Endothelial cell of umbilical vein (primary cell): ENCODE measurements at regions not wholly inside any gene's neighbourhood (a gene's known extent, or its start where the extent isn't known, plus 50 kb on each side); places are given as distances from the start of the nearest gene placed in this dataset.

ENCODE experiments used
- BruUV-seq: library from RNA; stranded (reverse); fragments of 400-500 nt; replicated peaks from 2 replicates; lab custom pipeline; 2021; lab: Mats Ljungman, UMichigan
- CTCF ChIA-PET: fragments of 300-600, 350-600 bp; sonication (Branson Sonifier 250); formaldehyde crosslinking; loops from one replicate; lab custom pipeline; 2021; ENCODE audit warnings: antibody characterized with exemption, inconsistent platforms; lab: Charles Lee
- POLR2A ChIA-PET: fragments of 300-600, 350-600 bp; sonication (Branson Sonifier 250); formaldehyde crosslinking; loops from one replicate; lab custom pipeline; 2021; ENCODE audit warnings: antibody characterized with exemption, inconsistent platforms; lab: Charles Lee
- DNase-seq: peaks from one replicate; pipeline ENCODE4 v3.0.0-alpha.2; 2011; ENCODE audit warnings: low read depth, low spot score
- FAIRE-seq: peaks from 2 replicates; lab custom pipeline; 2011; peaks lifted over from hg19 to GRCh38; lab: Jason Lieb, UNC
- H2AFZ ChIP-seq: 2 replicates; pipeline ENCODE4 v1.6.0; 2012; ENCODE audit warnings: low read depth, low read length, control low read depth, inconsistent platforms
- H3K27ac ChIP-seq: 2 replicates; pipeline ENCODE4 v1.5.1; 2011; ENCODE audit warnings: low read depth, mild to moderate bottlenecking, control low read depth, low read length, moderate library complexity; ENCODE audit not compliant: insufficient read depth
- H3K27me3 ChIP-seq, 2 experiments: 2 replicates each; pipeline versions ENCODE4 v1.6.0 to v1.6.1; 2011; ENCODE audit warnings: low read length in 2 of 2, mixed read lengths in 1 of 2; ENCODE audit not compliant: control insufficient read depth in 2 of 2, insufficient read depth in 2 of 2
- H3K36me3 ChIP-seq, 2 experiments: 2 replicates in 1 of 2; 3 replicates in 1 of 2; pipeline ENCODE4 v1.5.1; 2011; ENCODE audit warnings: low read length in 2 of 2, mild to moderate bottlenecking in 1 of 2, moderate library complexity in 1 of 2; ENCODE audit not compliant: control insufficient read depth in 2 of 2, insufficient read depth in 2 of 2; ENCODE audit errors: extremely low read depth in 1 of 2
- H3K4me1 ChIP-seq: 3 replicates; pipeline ENCODE4 v1.5.1; 2011; ENCODE audit warnings: mild to moderate bottlenecking, low read length; ENCODE audit not compliant: control insufficient read depth, insufficient read depth; ENCODE audit errors: extremely low read depth
- H3K4me2 ChIP-seq: 2 replicates; pipeline ENCODE4 v1.6.1; 2011; ENCODE audit warnings: low read length, control low read depth, mixed read lengths; ENCODE audit not compliant: insufficient read depth
- H3K4me3 ChIP-seq, 3 experiments: fragments of 200-600 bp in 1 of 3; sonication (generic), shearing (Covaris generic) in 1 of 3; replicated peaks in 1 of 3; 2 replicates each; pipeline ENCODE4 v1.5.1; 2011 to 2016; ENCODE audit warnings: control low read depth in 3 of 3, low read length in 3 of 3, mild to moderate bottlenecking in 2 of 3, inconsistent platforms in 1 of 3, low read depth in 1 of 3, moderate library complexity in 1 of 3; ENCODE audit not compliant: insufficient read depth in 1 of 3
- H3K79me2 ChIP-seq: 2 replicates; pipeline ENCODE4 v1.6.0; 2012; ENCODE audit warnings: low read length, inconsistent platforms; ENCODE audit not compliant: control insufficient read depth, insufficient read depth
- H3K9ac ChIP-seq: replicated peaks from 2 replicates; pipeline ENCODE3; 2011; ENCODE audit warnings: low read length, control low read depth; ENCODE audit not compliant: insufficient read depth; ENCODE audit errors: extremely low read depth
- H3K9me1 ChIP-seq: replicated peaks from 3 replicates; pipeline ENCODE4 v1.6.0; 2011; ENCODE audit warnings: mild to moderate bottlenecking, low read length; ENCODE audit not compliant: control insufficient read depth, insufficient read depth; ENCODE audit errors: extremely low read depth
- H3K9me3 ChIP-seq: replicated peaks from 2 replicates; pipeline ENCODE4 v1.5.1; 2012; ENCODE audit warnings: low read length, inconsistent platforms; ENCODE audit not compliant: control insufficient read depth, insufficient read depth
- H4K20me1 ChIP-seq: replicated peaks from 2 replicates; pipeline ENCODE3; 2011; ENCODE audit warnings: mild to moderate bottlenecking, low read length; ENCODE audit not compliant: control insufficient read depth, insufficient read depth; ENCODE audit errors: extremely low read depth
- EZH2 ChIP-seq: IDR thresholded peaks from 2 replicates; pipeline ENCODE4 v1.6.1; 2012; ENCODE audit warnings: borderline replicate concordance, low read depth, mild to moderate bottlenecking, moderate library complexity, low read length, inconsistent platforms; ENCODE audit not compliant: severe bottlenecking
- FOS ChIP-seq: IDR thresholded peaks from 2 replicates; pipeline ENCODE4 v1.6.1; 2011; ENCODE audit warnings: mild to moderate bottlenecking, low read length, moderate library complexity, borderline replicate concordance; ENCODE audit not compliant: insufficient read depth
- GATA2 ChIP-seq: IDR thresholded peaks from 2 replicates; pipeline ENCODE4 v1.7.0; 2011; ENCODE audit warnings: low read depth, mild to moderate bottlenecking, moderate library complexity, mixed read lengths, low read length; ENCODE audit not compliant: insufficient read length, insufficient read depth
- JUN ChIP-seq: IDR thresholded peaks from 2 replicates; pipeline ENCODE4 v1.6.1; 2011; ENCODE audit warnings: borderline replicate concordance, low read depth; ENCODE audit not compliant: insufficient read length, insufficient read depth
- MYC ChIP-seq: IDR thresholded peaks from one replicate; pipeline ENCODE4 v1.6.1; 2011; ENCODE audit warnings: mild to moderate bottlenecking, low read depth, low read length
- POLR2A ChIP-seq: IDR thresholded peaks from 2 replicates; pipeline ENCODE4 v1.6.1; 2012; ENCODE audit warnings: low read depth, mild to moderate bottlenecking, control low read depth, low read length
- POLR2AphosphoS5 ChIP-seq: IDR thresholded peaks from 2 replicates; pipeline ENCODE4 v1.6.1; 2012; ENCODE audit warnings: low read depth, mild to moderate bottlenecking, control low read depth, low read length, moderate library complexity; ENCODE audit not compliant: insufficient read depth
- dilution Hi-C: fragments of 300-500 bp; cut with MboI; formaldehyde crosslinking; loops from one replicate; pipeline ENCODE4 v1.15.0; 2019; ENCODE audit warnings: low sequenced_read_pairs; ENCODE audit not compliant: extremely low pct_ligation_motif_present
- intact Hi-C: fragments of 100-400 bp; cut with micrococcal nuclease; formaldehyde crosslinking; loops from one replicate; pipeline ENCODE4 v1.10.0; 2022
- TF ChIP-seq, protein P1 (sequence below): IDR thresholded peaks from 2 replicates; pipeline ENCODE4 v1.6.1; 2011; ENCODE audit not compliant: insufficient read depth, insufficient read length
- TF ChIP-seq, protein P2 (sequence below), 2 donors: IDR thresholded peaks; 1 replicate in 1 of 2; 2 replicates in 1 of 2; pipeline ENCODE4 v1.5.1; 2011; ENCODE audit warnings: low read length in 2 of 2, mild to moderate bottlenecking in 2 of 2, moderate library complexity in 2 of 2, control low read depth in 1 of 2, inconsistent platforms in 1 of 2, low read depth in 1 of 2; ENCODE audit not compliant: insufficient read depth in 1 of 2; ENCODE audit errors: extremely low read depth in 1 of 2

- H3K9me1 ChIP-seq, result no peaks in the 10 kb centered on the region
- no peak overlapping the region for H3K4me2 ChIP-seq
- no peaks in the 10 kb centered on the region for H3K36me3 ChIP-seq
- TF ChIP-seq EZH2, result no peak
- TF ChIP-seq FOS, result no peak
- TF ChIP-seq, protein P1, sequence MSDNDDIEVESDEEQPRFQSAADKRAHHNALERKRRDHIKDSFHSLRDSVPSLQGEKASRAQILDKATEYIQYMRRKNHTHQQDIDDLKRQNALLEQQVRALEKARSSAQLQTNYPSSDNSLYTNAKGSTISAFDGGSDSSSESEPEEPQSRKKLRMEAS, result no peak
- no peak for TF ChIP-seq MYC
- TF ChIP-seq POLR2A, result no peak
- no peak for TF ChIP-seq GATA2
- no TSS peak for BruUV-seq
- H3K9ac ChIP-seq, result no peak overlapping the region
- FAIRE-seq (no peak), DNase-seq (no peak)
- dilution Hi-C loops, result no loop called here
- CTCF ChIA-PET, result interaction anchor here (1.4 kb wide), 1 partner anchor 128 kb away, joined by 3 read pairs; no protein-coding TSS in a partner anchor
- H3K4me1 ChIP-seq, result no peaks in the 10 kb centered on the region
- H3K4me3 ChIP-seq, result no peak overlapping the region
- H3K27ac ChIP-seq, result no peak overlapping the region
- H4K20me1 ChIP-seq, result no peaks in the 10 kb centered on the region
- intact Hi-C loops, result no loop called here
- H3K27me3 ChIP-seq, result no peaks in the 10 kb centered on the region
- no peaks in the 10 kb centered on the region for H3K9me3 ChIP-seq
- H2AFZ ChIP-seq, result no peak overlapping the region
- no peaks in the 10 kb centered on the region for H3K79me2 ChIP-seq
- POLR2A ChIA-PET, result interaction anchor here (0.6 kb wide), 1 partner anchor 9 kb away, joined by 4 read pairs; no protein-coding TSS in a partner anchor
Observed at GRCh38 chr1:173383351-173383750, 93.8 kb upstream of the PRDX6 start.

GRCh38 chr1:173388352-173388751 is 88.8 kb upstream of the PRDX6 start:
- no peaks in the 10 kb centered on the region for H3K4me1 ChIP-seq
- H3K4me3 ChIP-seq, result no peak overlapping the region
- H3K9me3 ChIP-seq, result no peaks in the 10 kb centered on the region
- no peak overlapping the region for H3K27ac ChIP-seq
- dilution Hi-C loops, result no loop called here
- no peaks in the 10 kb centered on the region for H3K79me2 ChIP-seq
- DNase-seq (no peak), FAIRE-seq (no peak)
- H3K9me1 ChIP-seq, result no peaks in the 10 kb centered on the region
- no peaks in the 10 kb centered on the region for H3K27me3 ChIP-seq
- no peaks in the 10 kb centered on the region for H3K36me3 ChIP-seq
- H3K4me2 ChIP-seq, result no peak overlapping the region
- no TSS peak for BruUV-seq
- no peaks in the 10 kb centered on the region for H4K20me1 ChIP-seq
- TF ChIP-seq MYC, result no peak
- TF ChIP-seq, protein P2, sequence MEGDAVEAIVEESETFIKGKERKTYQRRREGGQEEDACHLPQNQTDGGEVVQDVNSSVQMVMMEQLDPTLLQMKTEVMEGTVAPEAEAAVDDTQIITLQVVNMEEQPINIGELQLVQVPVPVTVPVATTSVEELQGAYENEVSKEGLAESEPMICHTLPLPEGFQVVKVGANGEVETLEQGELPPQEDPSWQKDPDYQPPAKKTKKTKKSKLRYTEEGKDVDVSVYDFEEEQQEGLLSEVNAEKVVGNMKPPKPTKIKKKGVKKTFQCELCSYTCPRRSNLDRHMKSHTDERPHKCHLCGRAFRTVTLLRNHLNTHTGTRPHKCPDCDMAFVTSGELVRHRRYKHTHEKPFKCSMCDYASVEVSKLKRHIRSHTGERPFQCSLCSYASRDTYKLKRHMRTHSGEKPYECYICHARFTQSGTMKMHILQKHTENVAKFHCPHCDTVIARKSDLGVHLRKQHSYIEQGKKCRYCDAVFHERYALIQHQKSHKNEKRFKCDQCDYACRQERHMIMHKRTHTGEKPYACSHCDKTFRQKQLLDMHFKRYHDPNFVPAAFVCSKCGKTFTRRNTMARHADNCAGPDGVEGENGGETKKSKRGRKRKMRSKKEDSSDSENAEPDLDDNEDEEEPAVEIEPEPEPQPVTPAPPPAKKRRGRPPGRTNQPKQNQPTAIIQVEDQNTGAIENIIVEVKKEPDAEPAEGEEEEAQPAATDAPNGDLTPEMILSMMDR (IDR thresholded peaks at IDR 0.05; ENCODE audit: extremely low read depth in 1 of 2, insufficient read depth in 1 of 2, low read depth in 1 of 2, low read length in 2 of 2), result no peak
- TF ChIP-seq GATA2, result no peak
- no peak for TF ChIP-seq POLR2A
- TF ChIP-seq, protein P1, result no peak
- TF ChIP-seq FOS, result no peak
- no peak for TF ChIP-seq EZH2
- no peak for TF ChIP-seq JUN
- TF ChIP-seq POLR2AphosphoS5, result no peak
- POLR2A ChIA-PET, result no interaction called here
- no peak overlapping the region for H2AFZ ChIP-seq
- CTCF ChIA-PET, result no interaction called here
- no peak overlapping the region for H3K9ac ChIP-seq
- intact Hi-C loops, result no loop called here
